ENCODE measurements at regions not wholly inside any gene's neighbourhood (a gene's known extent, or its start where the extent isn't known, plus 50 kb on each side); places are given as distances from the start of the nearest gene placed in this dataset.

DNA sequence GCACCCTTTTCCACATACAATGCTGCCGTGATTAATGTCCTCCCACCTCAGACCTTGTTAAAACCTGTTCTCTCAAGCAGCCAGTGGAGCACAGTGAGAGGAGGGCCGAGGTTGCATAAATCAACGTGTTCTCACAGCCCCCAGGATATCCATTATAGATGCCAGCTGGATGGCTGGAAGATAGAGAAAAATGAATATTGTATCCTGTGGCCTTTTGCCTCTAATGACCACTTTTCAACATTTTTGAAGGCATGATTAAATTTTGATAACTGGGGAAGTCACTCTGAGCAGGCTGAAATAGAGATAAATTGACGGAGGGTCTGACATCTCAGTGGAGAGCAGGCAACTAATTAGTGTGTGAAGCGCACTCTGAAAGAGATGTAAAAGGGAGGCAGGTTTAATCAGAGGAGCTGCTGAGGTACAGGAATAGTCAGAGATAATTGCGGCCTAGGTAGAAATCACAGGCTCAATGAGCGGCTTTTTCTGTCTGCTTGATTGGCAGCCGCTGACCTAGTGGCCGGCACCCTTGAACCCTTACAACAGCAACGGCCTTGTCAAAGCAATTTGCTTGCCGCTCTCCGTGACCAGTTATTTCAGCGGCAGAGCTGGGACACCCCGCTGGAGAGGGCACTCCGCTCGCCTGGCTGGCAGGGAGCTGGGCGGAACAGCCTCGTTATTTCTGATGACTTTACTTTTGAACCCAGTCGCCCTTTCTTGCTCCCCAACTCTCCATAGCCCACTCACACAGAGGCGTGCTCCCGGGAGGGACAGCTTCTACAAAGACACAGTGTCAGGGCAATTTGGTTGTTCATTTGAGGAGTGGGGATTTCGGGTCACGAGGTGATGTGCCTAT, 560.7 kb downstream of the PSAT1 start:
- DNase-seq: no peak
- intact Hi-C loops (cut with DNase I; ENCODE audit: low total_unique reads): no loop called here
- TF ChIP-seq POLR2A (IDR thresholded peaks at IDR 0.05): no peak
- TF ChIP-seq, protein P1, sequence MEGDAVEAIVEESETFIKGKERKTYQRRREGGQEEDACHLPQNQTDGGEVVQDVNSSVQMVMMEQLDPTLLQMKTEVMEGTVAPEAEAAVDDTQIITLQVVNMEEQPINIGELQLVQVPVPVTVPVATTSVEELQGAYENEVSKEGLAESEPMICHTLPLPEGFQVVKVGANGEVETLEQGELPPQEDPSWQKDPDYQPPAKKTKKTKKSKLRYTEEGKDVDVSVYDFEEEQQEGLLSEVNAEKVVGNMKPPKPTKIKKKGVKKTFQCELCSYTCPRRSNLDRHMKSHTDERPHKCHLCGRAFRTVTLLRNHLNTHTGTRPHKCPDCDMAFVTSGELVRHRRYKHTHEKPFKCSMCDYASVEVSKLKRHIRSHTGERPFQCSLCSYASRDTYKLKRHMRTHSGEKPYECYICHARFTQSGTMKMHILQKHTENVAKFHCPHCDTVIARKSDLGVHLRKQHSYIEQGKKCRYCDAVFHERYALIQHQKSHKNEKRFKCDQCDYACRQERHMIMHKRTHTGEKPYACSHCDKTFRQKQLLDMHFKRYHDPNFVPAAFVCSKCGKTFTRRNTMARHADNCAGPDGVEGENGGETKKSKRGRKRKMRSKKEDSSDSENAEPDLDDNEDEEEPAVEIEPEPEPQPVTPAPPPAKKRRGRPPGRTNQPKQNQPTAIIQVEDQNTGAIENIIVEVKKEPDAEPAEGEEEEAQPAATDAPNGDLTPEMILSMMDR (IDR thresholded peaks at IDR 0.05): no peak
- H3K4me3 ChIP-seq: no peak overlapping the region
- H3K27ac ChIP-seq: no peak overlapping the region
- H3K9me3 ChIP-seq: no peaks in the 10 kb centered on the region
- H3K4me1 ChIP-seq: no peaks in the 10 kb centered on the region
- H3K27me3 ChIP-seq: no peaks in the 10 kb centered on the region
- 40 to 43% methylated on average over 22 to 23 of the region's 23 CpGs for WGBS, 2 donors
- no peaks in the 10 kb centered on the region for H3K36me3 ChIP-seq (ENCODE audit: low read depth, missing control alignments)

GRCh38 chr9:78858266-78858665, 561.3 kb downstream of the PSAT1 start:
- Histone ChIP-seq H3K4me3 (no peak overlapping the region), H3K27ac (no peak overlapping the region), H3K4me1 (no peaks in the 10 kb centered on the region), H3K36me3 (ENCODE audit: low read depth, missing control alignments) (no peaks in the 10 kb centered on the region), H3K9me3 (no peaks in the 10 kb centered on the region), H3K27me3 (no peaks in the 10 kb centered on the region)
- WGBS, 2 donors: 25 to 86% methylated on average over 1 of the region's 1 CpG
- TF ChIP-seq, protein P1 (IDR thresholded peaks at IDR 0.05): no peak
- no peak for DNase-seq
- intact Hi-C loops (cut with DNase I; ENCODE audit: low total_unique reads): no loop called here

DNA sequence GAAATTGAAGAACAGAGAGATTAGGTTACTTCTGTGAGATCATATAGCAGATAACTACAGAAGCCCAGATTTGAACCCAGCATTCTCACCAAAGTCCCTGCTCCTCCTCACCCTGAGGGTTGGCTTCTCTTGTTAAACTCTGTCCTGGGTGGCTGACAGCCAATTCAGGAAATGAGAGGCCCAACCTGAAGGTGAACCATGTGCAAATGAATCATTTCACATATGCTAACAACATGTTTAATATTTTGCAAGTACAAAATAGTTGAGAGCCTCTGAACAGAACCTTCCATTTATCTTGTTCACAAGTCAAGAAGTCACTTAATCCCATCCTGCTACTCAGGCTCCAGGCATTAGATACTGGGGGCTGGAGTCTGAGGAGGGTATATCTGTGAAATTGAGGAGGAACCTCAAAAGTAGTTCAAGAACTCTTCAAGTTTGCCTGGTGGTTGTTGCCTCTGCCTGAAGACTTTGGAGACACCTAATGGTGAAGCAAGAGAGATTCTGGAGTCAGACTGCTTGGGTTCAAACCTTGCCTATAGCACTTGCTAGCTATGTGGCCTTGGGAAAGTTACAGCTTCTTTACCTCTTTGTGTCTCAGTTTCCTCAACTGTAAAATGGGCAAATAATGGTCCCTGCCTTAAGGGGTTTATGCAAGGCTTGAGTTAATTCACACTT, 564.0 kb downstream of the PSAT1 start:
- Histone ChIP-seq H3K4me3 (no peak overlapping the region), H3K4me1 (no peaks in the 10 kb centered on the region), H3K9me3 (no peaks in the 10 kb centered on the region), H3K27ac (no peak overlapping the region), H3K27me3 (no peaks in the 10 kb centered on the region), H3K36me3 (ENCODE audit: low read depth, missing control alignments) (no peaks in the 10 kb centered on the region)
- intact Hi-C loops (cut with DNase I; ENCODE audit: low total_unique reads): no loop called here
- DNase-seq: no peak
- no peak for TF ChIP-seq POLR2A (IDR thresholded peaks at IDR 0.05)
- TF ChIP-seq, protein P1 (IDR thresholded peaks at IDR 0.05): no peak

- no peaks in the 10 kb centered on the region for H3K36me3 ChIP-seq (ENCODE audit: low read depth, missing control alignments)
- H3K27ac ChIP-seq: no peak overlapping the region
- DNase-seq: no peak
- no peaks in the 10 kb centered on the region for H3K9me3 ChIP-seq
- intact Hi-C loops (cut with DNase I; ENCODE audit: low total_unique reads): no loop called here
- H3K4me1 ChIP-seq: no peaks in the 10 kb centered on the region
- no peak overlapping the region for H3K4me3 ChIP-seq
- WGBS, 2 donors: 39 to 45% methylated on average over 4 of the region's 4 CpGs
- H3K27me3 ChIP-seq: no peaks in the 10 kb centered on the region
- TF ChIP-seq POLR2A (IDR thresholded peaks at IDR 0.05): no peak
- TF ChIP-seq, protein P1 (IDR thresholded peaks at IDR 0.05): no peak
These were observed 566.6 kb downstream of the PSAT1 start for GRCh38 chr9:78863531-78863930.

Measured in testis (tissue), 2 donors.